PFSK-1 (cell line): ENCODE measurements at regions not wholly inside any gene's neighbourhood (a gene's known extent, or its start where the extent isn't known, plus 50 kb on each side); places are given as distances from the start of the nearest gene placed in this dataset.

ENCODE experiments used
- FOXP2 ChIP-seq: optimal IDR thresholded peaks from 2 replicates; pipeline ENCODE3; 2011; ENCODE audit warnings: borderline replicate concordance, control low read depth, inconsistent platforms; ENCODE audit not compliant: insufficient read depth; ENCODE audit errors: extremely low read length, extremely low read depth
- POLR2AphosphoS5 ChIP-seq: IDR thresholded peaks from 2 replicates; pipeline ENCODE4 v1.6.1; 2012; ENCODE audit warnings: low read depth, mild to moderate bottlenecking, control low read depth, low read length, moderate library complexity
- SIN3A ChIP-seq: IDR thresholded peaks from 2 replicates; pipeline ENCODE4 v1.6.1; 2012; ENCODE audit warnings: mild to moderate bottlenecking, low read length, moderate library complexity, borderline replicate concordance; ENCODE audit not compliant: insufficient read depth
- TAF1 ChIP-seq: IDR thresholded peaks from 2 replicates; pipeline ENCODE4 v1.6.1; 2012; ENCODE audit warnings: low read length, control low read depth, borderline replicate concordance; ENCODE audit not compliant: insufficient read depth
- TF ChIP-seq, protein P1 (sequence below), 2 experiments: IDR thresholded peaks; 2 replicates each; pipeline versions ENCODE4 v1.6.1 to v1.8.0; 2011 to 2012; ENCODE audit warnings: low read depth in 2 of 2, low read length in 2 of 2, control low read depth in 1 of 2, inconsistent platforms in 1 of 2, mild to moderate bottlenecking in 1 of 2, moderate library complexity in 1 of 2; ENCODE audit not compliant: insufficient read depth in 1 of 2

DNA sequence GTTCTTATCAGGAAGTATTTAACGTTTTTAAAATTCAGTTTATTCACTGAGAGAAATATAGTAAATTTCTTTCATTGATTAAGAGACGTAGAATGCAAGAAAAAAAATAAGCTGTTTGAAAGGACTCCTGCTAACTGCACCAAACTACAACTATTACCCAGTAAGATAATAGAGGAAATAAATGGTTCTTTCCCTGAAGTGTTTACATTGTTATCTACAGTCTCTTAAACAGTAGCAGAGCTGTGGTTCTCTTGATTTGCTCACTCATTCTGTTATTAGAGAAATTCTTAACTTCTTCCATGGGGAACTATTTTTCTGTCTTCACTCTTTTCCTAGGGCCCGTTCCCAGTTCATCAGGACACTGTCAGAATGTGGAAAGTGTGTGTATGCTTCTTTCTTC is 973.0 kb downstream of the KCNJ2 start:
- no peak for TF ChIP-seq POLR2AphosphoS5
- TF ChIP-seq FOXP2: no peak
- no peak for TF ChIP-seq TAF1
- TF ChIP-seq, protein P1, sequence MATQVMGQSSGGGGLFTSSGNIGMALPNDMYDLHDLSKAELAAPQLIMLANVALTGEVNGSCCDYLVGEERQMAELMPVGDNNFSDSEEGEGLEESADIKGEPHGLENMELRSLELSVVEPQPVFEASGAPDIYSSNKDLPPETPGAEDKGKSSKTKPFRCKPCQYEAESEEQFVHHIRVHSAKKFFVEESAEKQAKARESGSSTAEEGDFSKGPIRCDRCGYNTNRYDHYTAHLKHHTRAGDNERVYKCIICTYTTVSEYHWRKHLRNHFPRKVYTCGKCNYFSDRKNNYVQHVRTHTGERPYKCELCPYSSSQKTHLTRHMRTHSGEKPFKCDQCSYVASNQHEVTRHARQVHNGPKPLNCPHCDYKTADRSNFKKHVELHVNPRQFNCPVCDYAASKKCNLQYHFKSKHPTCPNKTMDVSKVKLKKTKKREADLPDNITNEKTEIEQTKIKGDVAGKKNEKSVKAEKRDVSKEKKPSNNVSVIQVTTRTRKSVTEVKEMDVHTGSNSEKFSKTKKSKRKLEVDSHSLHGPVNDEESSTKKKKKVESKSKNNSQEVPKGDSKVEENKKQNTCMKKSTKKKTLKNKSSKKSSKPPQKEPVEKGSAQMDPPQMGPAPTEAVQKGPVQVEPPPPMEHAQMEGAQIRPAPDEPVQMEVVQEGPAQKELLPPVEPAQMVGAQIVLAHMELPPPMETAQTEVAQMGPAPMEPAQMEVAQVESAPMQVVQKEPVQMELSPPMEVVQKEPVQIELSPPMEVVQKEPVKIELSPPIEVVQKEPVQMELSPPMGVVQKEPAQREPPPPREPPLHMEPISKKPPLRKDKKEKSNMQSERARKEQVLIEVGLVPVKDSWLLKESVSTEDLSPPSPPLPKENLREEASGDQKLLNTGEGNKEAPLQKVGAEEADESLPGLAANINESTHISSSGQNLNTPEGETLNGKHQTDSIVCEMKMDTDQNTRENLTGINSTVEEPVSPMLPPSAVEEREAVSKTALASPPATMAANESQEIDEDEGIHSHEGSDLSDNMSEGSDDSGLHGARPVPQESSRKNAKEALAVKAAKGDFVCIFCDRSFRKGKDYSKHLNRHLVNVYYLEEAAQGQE (IDR thresholded peaks at IDR 0.05; ENCODE audit: insufficient read depth in 1 of 2, low read depth in 2 of 2, low read length in 2 of 2): no peak
- no peak for TF ChIP-seq SIN3A

DNA sequence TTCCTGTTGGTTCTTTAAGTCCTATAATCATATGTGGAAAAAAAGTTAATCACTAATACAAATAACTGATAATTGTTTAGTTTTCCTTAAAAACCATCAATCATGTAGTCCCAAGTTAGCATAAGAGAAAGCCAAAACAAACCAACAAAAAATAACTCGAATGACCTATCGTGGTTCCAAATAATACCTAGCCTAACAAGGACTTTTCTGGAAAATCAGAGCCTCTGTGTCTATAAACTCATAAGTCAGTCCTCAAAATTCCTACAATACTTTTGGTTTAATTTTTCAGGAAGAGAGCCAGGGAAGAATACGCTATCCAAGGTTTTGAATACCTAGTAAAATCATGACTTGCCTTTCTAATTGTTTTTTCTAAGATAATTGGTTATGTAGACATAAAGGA is 975.3 kb upstream of the SOX9 start:
- TF ChIP-seq TAF1: no peak
- TF ChIP-seq POLR2AphosphoS5: no peak
- no peak for TF ChIP-seq SIN3A
- TF ChIP-seq, protein P1 (IDR thresholded peaks at IDR 0.05; ENCODE audit: insufficient read depth in 1 of 2, low read depth in 2 of 2, low read length in 2 of 2): no peak
- no peak for TF ChIP-seq FOXP2

DNA sequence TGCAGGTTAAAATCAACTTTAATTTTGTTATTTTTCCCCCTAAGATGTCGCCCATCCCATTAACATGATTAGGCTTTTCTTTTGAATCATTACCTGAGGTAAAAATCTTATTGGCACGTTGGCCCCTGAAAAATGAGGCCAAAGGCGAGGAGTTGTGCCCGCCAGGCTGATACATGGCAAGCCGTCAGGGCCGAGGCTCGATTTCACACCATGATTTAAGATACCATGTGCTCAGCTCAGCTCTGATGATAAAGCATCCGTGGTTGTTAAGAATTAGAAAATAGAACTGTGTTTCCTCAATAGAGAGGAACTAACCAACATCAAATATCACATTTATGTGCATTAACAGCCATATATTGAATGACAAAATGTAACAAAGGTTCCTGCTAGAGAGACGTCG is 972.9 kb upstream of the SOX9 start:
- TF ChIP-seq FOXP2 (no peak), SIN3A (no peak), POLR2AphosphoS5 (no peak), TAF1 (no peak)
- TF ChIP-seq, protein P1 (IDR thresholded peaks at IDR 0.05; ENCODE audit: insufficient read depth in 1 of 2, low read depth in 2 of 2, low read length in 2 of 2): no peak

DNA sequence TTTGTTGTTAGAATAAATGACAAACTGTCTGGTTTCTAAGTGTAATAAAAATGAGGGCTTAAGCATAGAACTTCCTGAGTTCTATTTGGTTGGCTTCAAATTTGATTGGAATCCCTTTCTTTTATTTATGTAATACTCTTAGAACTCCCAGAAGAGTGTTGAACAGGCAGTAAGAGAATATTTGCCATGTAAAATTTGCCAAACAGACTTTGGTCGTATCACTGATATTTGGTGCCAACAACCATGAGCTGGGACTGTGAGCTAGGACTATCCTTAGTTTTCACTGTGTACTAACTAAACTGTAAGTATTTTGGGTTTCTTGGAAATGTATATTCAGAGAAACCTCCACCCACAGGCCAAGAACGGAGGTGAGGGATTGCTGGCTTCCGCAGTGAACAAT is 971.2 kb upstream of the SOX9 start:
- TF ChIP-seq POLR2AphosphoS5 (no peak), FOXP2 (no peak), SIN3A (no peak)

DNA sequence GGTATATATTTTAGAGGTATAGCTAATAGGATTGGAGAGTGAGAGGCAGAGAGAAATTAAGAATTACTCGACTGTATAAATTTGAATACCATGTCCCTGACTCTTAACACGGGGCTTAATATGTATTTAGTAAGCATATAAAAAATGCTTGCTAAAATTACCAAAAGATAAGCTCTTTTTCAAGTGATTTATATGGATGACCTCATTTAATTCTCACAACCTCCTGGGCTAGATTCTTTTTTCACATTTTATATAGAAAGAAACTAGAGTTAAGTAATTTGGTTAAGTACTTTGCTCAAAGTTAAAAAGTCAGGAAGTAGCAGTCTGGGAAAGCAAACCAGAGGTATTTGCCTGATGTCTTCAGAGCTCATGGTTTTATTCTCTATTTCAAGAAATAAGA is 963.5 kb upstream of the SOX9 start:
- TF ChIP-seq TAF1 (no peak), POLR2AphosphoS5 (no peak), SIN3A (no peak), FOXP2 (no peak)
- TF ChIP-seq, protein P1 (IDR thresholded peaks at IDR 0.05; ENCODE audit: insufficient read depth in 1 of 2, low read depth in 2 of 2, low read length in 2 of 2): no peak

DNA sequence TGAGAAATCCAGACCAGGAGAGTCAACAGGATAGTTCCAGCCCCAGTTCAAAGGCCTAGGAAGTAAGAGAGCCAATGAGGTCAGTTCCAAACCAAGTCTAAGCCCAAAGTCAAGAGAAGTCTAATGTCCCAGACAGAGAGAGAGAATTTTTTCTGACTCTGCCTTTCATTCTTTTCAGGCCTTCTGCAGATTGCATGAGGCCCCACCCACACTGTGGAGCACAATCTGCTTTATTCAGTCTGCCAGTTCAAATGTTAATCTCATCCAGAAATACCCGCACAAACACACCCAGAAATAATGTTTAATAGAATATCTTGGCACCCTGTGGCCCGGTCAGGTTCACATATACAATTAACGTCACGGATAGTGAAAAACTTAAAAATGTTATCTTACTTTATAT is 962.4 kb upstream of the SOX9 start:
- TF ChIP-seq, protein P1 (IDR thresholded peaks at IDR 0.05; ENCODE audit: insufficient read depth in 1 of 2, low read depth in 2 of 2, low read length in 2 of 2): no peak
- TF ChIP-seq POLR2AphosphoS5 (no peak), FOXP2 (no peak), SIN3A (no peak), TAF1 (no peak)
